ENCODE measurements at regions not wholly inside any gene's neighbourhood (a gene's known extent, or its start where the extent isn't known, plus 50 kb on each side); places are given as distances from the start of the nearest gene placed in this dataset.
"Not testable (repeated sequence)": the region's sequence is repeated elsewhere in the genome, so short reads cannot be mapped to it uniquely, and the experiment has no call there.

- not testable (repeated sequence) for DNase-seq (ENCODE audit: low read depth)
These were observed 330.7 kb upstream of the PLGLB1 start for GRCh38 chr2:87352178-87352934.

GRCh38 chr2:87353408-87353807, 331.8 kb upstream of the PLGLB1 start:
- DNase-seq (ENCODE audit: low read depth), result not testable (repeated sequence)

GRCh38 chr2:87354102-87354501, 332.5 kb upstream of the PLGLB1 start:
- DNase-seq (ENCODE audit: low read depth), result not testable (repeated sequence)

GRCh38 chr2:87360250-87360649, 338.6 kb upstream of the PLGLB1 start:
- not testable (repeated sequence) for DNase-seq (ENCODE audit: low read depth)

GRCh38 chr2:87360927-87361326, 339.3 kb upstream of the PLGLB1 start:
- not testable (repeated sequence) for DNase-seq (ENCODE audit: low read depth)

- not testable (repeated sequence) for DNase-seq (ENCODE audit: low read depth)
These were observed 340.2 kb upstream of the PLGLB1 start for GRCh38 chr2:87361805-87362204.

- DNase-seq (ENCODE audit: low read depth), result not testable (repeated sequence)
These were observed 342.7 kb upstream of the PLGLB1 start for GRCh38 chr2:87364379-87364778.

- not testable (repeated sequence) for DNase-seq (ENCODE audit: low read depth)
These were observed 343.4 kb upstream of the PLGLB1 start for GRCh38 chr2:87365038-87365437.

GRCh38 chr2:87386063-87386560, 361.8 kb upstream of the PLGLB2 start:
- DNase-seq (ENCODE audit: low read depth), result not testable (repeated sequence)

GRCh38 chr2:87395784-87396183, 352.1 kb upstream of the PLGLB2 start:
- not testable (repeated sequence) for DNase-seq (ENCODE audit: low read depth)

- not testable (repeated sequence) for DNase-seq (ENCODE audit: low read depth)
These were observed 351.2 kb upstream of the PLGLB2 start for GRCh38 chr2:87396551-87397265.

GRCh38 chr2:87397276-87398065, 350.4 kb upstream of the PLGLB2 start:
- not testable (repeated sequence) for DNase-seq (ENCODE audit: low read depth)

- DNase-seq (ENCODE audit: low read depth), result not testable (repeated sequence)
These were observed 349.2 kb upstream of the PLGLB2 start for GRCh38 chr2:87398567-87399305.

GRCh38 chr2:87401726-87402345, 346.1 kb upstream of the PLGLB2 start:
- DNase-seq (ENCODE audit: low read depth), result no peak

GRCh38 chr2:87403893-87404175, 344.1 kb upstream of the PLGLB2 start:
- DNase-seq (ENCODE audit: low read depth), result no peak

- DNase-seq (ENCODE audit: low read depth), result not testable (repeated sequence)
These were observed 343.3 kb upstream of the PLGLB2 start for GRCh38 chr2:87404411-87405255.

GRCh38 chr2:87405531-87406216, 342.2 kb upstream of the PLGLB2 start:
- DNase-seq (ENCODE audit: low read depth), result not testable (repeated sequence)

GRCh38 chr2:87406406-87407175, 341.3 kb upstream of the PLGLB2 start:
- not testable (repeated sequence) for DNase-seq (ENCODE audit: low read depth)

GRCh38 chr2:87409601-87410000, 338.3 kb upstream of the PLGLB2 start:
- DNase-seq (ENCODE audit: low read depth), result not testable (repeated sequence)
